B cell (primary cell): ENCODE measurements at regions not wholly inside any gene's neighbourhood (a gene's known extent, or its start where the extent isn't known, plus 50 kb on each side); places are given as distances from the start of the nearest gene placed in this dataset.

ENCODE experiments used
- EZH2 ChIP-seq: IDR thresholded peaks from 2 replicates; pipeline ENCODE4 v1.6.1; 2012; ENCODE audit warnings: borderline replicate concordance, low read depth, mild to moderate bottlenecking, moderate library complexity, low read length; ENCODE audit not compliant: insufficient read depth, poor library complexity, severe bottlenecking
- TF ChIP-seq, protein P1 (sequence below): fragments of 200-600 bp; IDR thresholded peaks from one replicate; pipeline ENCODE4 v1.8.0; 2022; ENCODE audit warnings: antibody characterized with exemption, mild to moderate bottlenecking

- TF ChIP-seq, protein P1, sequence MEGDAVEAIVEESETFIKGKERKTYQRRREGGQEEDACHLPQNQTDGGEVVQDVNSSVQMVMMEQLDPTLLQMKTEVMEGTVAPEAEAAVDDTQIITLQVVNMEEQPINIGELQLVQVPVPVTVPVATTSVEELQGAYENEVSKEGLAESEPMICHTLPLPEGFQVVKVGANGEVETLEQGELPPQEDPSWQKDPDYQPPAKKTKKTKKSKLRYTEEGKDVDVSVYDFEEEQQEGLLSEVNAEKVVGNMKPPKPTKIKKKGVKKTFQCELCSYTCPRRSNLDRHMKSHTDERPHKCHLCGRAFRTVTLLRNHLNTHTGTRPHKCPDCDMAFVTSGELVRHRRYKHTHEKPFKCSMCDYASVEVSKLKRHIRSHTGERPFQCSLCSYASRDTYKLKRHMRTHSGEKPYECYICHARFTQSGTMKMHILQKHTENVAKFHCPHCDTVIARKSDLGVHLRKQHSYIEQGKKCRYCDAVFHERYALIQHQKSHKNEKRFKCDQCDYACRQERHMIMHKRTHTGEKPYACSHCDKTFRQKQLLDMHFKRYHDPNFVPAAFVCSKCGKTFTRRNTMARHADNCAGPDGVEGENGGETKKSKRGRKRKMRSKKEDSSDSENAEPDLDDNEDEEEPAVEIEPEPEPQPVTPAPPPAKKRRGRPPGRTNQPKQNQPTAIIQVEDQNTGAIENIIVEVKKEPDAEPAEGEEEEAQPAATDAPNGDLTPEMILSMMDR: no peak
- TF ChIP-seq EZH2: no peak
Observed at GRCh38 chr15:95996494-95996893, 334.0 kb upstream of the NR2F2 start.
